GM18508 (cell line): ENCODE measurements at regions not wholly inside any gene's neighbourhood (a gene's known extent, or its start where the extent isn't known, plus 50 kb on each side); places are given as distances from the start of the nearest gene placed in this dataset.
"Not testable (repeated sequence)": the region's sequence is repeated elsewhere in the genome, so short reads cannot be mapped to it uniquely, and the experiment has no call there.

ENCODE experiments used
- ATAC-seq: cut with Tn5 transposase; IDR thresholded peaks from one replicate; pipeline ENCODE4 v1.9.1; 2021; ENCODE audit warnings: moderate number of reproducible peaks; ENCODE audit not compliant: insufficient read depth, unreplicated experiment

DNA sequence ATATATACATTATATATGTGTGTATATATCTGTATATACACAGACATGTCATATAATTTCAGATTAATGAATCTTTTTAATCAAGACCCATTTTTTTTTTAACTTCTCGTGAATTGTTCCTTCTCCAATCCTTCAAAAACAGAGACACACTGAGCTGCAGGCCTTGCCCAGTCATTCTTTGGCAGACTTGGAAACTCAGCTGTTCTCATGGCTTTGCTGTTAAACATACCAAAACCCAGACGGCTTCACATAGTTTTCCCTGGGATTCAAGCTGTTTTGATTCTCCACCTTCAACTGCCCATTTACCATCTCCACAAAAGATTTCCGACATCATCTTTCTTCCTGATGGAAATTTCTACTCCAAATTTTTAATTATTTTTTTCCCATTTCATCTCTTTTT, 148.7 kb downstream of the KCNJ2 start:
- ATAC-seq: no peak

DNA sequence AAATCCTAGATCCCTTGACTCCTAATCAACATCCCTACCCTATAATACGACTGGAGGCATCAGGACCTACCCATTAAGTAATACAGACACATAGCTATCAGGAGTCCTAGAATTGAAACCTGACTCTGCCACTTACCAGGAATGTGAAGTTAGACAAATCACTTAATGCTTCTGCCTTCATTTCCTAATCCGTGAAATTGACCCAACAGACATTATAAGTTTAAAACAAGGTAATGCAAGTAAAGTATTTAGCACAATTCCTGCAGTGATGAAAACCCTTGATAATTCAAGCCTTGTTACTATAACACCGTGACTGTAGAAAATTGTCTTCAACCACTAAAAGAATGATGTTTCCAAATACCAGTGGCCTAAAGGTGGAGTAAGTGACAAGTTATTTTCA, 150.2 kb downstream of the KCNJ2 start:
- ATAC-seq: no peak

DNA sequence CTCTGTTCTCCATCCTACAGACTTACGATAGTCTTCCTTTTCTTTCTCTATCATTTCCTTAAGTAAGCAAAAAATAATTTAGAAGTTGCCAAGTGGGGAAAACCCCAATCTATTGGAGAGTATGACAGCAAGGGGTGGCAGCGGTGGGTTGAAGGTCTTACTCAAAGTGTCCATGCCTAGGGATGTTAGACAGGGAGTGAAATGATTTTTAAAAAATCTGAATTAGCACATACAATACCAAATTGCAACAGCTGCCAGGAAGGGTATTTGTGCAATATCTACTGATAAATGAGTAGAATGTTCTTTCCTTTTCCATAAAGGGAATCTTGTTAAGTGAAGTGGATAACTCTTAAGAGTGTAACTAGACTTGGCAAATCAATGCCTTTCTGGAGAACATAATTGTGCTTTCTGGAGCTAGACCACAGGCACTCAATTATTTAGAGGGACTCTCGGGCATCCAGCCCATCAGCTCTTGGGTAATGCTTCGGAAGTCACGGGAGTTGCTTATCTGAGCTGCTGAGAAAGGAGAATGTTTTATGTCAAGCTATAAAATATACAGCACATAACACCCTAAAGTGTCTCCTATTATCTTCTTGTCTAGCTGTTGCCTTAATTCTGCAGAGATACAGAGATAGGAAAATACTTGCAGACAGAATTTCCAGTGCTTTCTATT, 151.5 kb downstream of the KCNJ2 start:
- no peak for ATAC-seq

DNA sequence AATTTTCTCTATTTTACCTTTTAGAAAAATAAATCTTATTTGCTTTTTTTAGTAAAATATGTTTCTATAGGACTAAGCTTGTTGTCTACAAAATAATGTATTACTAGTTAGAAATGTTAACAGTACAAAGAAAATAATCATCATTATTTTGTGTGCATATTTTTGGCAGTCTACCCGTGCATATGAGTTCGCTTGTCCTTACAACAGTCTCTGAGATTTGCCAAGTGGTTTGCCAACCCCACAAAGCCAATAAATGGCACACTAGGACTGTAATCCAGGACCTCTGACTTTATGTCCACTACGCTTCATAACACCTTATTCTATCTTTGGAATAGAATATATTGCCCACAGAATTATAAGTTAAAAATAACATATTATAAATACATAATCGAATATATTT, 152.0 kb downstream of the KCNJ2 start:
- no peak for ATAC-seq

DNA sequence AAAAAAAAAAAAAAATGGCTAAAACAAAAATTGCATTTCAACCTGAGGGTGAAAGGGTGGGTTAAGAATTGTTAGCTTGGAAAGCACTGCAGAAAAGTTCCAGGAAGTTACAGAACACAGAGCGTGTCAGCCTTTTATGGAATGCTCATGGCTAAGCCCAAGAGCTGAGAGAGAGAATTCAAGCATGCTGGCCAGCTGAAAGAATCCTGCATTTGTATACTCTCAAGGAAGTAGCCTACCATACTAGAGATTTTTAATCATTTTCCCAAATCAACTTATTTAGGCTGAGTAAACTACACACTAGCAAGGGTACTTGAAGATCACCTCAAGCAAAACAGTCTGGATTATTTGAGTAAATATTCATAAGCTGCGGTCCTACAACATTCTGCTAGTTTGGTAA, 153.9 kb downstream of the KCNJ2 start:
- no peak for ATAC-seq

DNA sequence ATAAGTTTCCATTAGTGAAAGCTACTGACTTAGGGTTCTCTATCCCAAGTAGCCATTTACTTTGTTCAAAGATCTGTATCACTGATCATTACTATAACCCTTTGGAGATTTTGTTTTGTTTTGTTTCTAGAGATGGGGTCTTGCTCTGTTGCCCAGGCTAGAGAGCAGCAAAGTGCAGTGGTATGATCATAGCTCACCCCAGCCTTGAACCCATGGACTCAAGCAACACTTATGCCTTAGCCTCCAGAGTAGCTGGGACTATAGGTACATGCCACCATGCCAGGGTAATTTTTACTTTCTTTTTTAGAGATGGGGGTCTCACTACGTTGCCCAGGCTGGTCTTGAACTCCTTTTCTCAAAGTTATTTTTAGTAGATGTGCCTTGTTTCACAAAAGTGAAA, 154.7 kb downstream of the KCNJ2 start:
- ATAC-seq: no peak

DNA sequence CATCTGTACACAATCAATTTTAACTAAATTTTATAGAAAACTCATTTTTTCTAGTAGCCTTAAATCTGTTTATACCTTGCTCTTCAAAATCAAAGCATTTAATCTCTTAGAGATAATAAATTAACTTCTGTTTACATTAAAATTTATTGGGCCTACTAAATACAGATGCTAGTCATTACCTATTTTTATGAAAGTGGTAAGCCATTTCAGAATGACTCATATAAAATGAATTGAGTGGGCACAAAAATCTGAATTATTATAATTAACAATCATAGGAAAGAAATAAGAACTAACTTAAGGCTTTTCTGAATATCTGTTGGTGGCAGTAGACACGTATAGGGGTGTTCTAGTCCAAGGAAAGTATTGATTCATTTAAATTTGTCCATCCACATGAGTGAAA, 157.9 kb downstream of the KCNJ2 start:
- no peak for ATAC-seq

DNA sequence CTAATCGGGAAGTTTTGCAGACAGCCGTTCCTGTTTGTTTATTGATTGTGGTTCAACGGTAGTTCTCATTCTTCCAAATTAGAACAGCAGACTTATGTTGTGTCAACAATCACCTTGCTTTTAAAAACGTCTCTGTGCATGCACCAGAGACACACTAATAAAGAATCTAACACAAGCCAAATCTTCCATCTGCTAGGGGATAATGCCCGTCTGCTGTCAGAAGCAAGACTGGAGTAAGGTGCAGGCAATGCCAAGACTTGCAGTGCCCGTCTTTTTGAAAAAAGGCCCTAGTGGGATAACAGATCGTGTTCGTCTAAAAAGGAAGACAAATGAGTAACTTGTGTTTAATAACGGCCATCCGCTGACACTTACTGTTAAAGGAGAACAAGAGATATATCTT, 158.4 kb downstream of the KCNJ2 start:
- no peak for ATAC-seq

DNA sequence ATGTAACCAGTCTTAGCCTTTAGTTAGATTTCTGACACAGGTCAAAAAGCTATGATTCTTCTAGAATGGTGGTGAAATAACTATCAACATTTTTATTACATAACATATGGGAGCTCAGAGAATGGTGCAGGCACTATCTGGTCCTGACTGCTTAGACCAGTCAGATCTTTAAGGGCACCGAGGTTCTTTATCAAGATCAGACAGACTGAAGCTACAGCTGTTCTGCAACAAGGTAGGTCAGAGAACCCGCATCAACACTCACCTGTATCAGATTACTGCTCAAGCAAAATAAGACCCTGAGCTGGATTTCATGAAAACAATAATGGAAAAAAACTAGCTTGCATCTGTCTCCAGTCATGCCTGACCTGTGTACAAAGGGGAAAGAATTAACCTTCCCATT, 160.4 kb downstream of the KCNJ2 start:
- no peak for ATAC-seq

DNA sequence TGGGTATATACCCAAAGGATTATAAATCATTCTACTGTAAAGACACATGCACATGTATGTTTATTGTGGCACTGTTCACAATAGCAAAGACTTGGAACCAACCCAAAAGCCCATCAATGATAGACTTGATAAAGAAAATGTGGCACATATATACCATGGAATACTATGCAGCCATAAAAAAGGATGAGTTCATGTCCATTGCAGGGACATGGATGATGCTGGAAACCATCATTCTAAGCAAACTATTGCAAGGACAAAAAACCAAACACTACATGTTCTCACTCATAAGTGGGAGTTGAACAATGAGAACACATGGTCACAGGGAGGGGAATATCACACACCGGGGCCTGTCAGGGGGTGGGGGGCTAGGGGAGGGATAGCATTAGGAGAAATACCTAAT, 161.7 kb downstream of the KCNJ2 start:
- not testable (repeated sequence) for ATAC-seq

DNA sequence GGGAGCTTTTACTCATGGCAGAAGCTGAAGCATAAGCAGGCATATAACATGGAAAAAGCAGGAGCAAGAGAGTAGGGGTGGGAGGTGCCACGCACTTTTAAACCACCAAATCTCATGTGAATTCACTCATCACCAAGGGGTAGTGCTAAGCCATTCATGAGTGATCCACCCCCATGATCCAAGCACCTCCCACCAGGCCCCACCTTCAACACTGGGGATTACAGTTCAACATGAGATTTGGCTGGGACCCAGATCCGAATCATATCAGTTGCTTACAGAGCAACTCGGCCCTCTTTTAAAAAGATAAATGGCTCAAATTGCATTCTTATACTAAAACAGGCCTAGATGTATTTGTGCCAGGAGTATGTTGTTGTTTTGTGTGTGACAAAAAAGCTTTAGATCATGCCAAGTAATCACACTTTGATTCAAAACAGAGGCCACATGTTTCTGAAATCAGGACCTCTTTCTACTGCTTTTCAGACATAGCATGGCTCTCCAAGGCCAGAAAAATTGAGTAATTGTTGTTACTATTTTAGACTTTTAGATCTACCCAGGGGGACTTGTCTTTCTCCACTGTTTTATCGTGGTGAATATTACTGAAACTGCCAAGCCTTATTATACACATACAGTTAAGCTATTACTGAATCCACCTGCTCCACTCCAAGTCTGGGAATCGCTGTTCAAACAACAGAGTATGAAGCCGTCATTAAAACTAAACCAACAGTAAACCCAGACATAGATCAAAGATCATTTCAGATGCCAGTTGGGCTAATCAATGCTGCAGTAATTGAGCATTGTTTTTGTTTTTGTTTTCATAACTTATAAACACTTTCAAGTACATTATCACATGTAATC, 163.3 kb downstream of the KCNJ2 start:
- no peak for ATAC-seq

DNA sequence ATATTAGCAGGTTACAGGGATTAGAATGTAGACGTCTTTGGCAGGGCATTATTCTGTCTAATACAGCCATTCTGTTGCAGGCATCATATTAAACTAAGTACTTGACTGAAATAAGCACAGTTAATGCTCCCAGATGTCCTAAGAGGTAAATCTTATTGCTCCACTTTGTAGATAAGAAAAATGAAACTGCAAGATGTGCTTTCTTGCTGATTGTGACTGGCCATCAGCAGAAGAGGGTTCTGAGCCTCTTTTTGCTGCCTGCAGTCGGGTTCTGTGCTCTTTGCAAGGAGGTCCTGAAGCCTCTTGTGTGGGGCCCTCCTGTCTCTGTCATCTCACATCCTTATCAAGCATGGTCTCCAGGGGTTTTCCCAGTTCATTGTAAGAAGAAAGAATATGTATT, 167.1 kb downstream of the KCNJ2 start:
- no peak for ATAC-seq

DNA sequence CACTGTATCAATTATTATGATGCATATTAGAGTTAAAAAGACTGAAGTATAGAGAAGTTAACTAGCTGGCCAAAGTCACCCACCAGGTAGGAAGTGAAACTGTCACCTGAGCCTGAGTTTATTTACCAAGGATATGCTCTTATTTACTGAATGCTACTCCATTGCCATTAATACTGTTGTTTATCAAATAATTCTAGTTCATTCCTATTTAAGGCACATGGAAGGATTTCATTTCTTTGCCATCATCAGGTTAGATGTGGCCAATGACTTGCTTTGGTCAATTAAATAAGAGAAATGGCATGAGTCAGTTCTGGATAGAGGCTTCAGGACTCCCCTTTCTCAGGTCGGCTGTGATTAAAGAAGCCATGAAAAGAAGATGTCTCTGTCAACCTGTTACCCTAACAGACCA, 169.6 kb downstream of the KCNJ2 start:
- ATAC-seq: no peak

DNA sequence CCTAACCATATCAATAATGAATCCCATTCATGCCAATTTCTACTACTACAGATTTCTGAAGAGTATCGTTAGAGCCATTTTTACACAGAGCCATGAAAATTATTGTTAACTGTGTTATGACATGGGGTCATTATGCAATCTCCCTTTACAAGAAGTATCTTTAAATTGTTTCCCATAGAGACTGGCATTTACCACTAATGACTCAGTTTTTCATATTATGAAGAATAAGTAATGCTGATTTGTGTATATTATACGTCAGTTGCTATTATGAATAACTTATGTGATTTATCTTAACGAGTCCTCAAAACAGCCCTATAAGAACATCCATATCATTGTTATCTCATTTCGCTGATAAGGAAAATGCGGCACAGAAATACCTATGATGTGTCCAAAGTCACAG, 173.8 kb downstream of the KCNJ2 start:
- no peak for ATAC-seq

DNA sequence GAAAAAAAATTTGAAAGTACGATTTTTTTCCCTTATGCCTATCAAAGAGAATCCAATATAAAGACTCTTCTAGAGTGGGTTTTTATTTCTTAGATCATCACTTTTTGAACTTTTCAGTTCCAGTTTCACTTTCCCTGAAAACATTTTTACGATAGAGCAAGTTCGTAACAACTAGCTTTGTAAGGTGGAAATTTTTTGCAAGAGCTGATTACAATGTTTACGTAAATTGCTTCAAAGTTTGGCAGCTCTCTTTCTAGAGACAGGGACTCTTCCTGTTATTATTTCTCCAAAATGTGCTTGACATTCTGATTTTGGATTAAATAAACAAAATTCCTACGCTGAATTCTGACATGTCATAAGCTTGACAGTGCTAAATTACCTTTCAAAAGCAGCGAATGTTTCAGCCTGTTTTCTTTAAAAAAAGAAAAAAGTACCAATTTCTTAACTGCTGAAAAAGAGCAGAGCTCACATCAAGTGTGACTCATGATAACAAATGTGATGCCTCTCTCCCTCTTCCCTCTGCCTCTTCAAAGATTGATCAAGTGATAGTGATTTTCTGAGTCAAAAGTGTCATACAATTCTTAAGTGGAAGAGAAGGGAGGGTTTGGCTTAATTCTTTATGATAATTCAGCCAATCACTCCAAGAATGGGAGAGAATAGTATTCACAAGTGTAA, 175.2 kb downstream of the KCNJ2 start:
- ATAC-seq: no peak

DNA sequence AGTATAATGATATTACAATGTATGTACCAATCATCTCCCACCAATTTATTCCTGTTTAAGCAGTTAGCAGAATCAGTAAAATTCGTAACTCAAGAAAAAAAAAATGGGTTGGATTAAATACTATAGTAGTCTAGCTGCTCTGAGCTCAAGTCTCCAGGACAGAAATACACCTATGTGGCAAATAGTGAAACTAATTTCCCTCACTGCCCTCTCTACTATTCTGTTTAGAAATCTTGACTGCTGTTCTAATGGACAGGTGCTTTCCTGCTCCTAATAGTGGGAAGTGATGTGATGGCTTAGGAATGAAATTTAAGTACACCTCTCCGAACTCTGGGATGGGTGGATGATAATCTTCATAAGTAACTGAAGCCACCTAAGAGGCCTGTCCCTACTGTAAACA, 175.7 kb downstream of the KCNJ2 start:
- ATAC-seq: no peak

DNA sequence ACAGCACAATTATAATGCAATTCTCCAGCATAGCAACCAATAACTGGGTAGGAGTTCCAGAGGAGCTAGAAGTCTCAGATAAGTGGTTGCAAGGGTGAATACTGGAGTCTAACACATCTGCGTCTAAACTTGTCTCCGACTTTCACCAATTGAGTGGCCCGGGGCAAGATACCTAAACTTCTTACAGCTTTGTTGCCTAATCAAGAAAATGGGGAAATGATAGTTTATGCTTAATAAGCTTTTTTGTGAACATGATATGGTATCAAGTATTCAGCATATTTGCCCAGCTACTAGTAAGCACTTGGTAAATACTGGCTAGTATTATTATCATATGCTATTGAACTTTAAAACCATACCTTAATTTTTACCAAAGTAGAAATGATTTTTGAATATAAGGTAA, 183.5 kb downstream of the KCNJ2 start:
- no peak for ATAC-seq

DNA sequence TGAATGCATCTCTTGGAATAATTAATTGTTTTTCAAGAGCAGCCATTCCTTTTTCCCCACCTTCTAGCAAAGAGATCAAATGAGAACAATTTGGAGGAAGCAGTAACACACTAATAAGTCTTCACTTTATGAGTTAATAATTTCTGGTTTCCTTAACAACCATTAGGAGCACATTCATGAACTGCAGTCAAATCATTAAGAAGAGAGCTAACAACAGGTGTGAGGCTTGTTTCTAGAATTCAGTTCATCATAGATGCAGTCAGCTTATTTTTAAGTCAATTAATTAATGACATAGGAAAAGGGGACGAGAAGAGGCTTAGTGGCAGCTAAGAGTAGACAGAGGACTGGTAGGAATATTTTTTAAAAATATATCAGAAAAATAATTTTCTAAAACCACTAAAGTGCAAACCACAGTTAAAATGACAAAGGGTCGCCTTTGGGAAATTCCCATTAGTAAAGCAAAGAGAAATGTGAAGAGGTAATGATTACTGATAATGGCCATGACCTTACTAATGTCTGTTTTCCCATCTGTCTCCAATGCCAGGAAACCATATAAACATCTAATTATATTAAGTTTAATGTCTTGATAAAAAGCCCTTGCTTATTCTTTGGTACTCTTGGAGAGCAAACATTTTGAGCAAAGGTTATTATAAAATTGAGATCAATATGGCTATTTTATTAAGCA, 184.2 kb downstream of the KCNJ2 start:
- ATAC-seq: peak; percentile 75

DNA sequence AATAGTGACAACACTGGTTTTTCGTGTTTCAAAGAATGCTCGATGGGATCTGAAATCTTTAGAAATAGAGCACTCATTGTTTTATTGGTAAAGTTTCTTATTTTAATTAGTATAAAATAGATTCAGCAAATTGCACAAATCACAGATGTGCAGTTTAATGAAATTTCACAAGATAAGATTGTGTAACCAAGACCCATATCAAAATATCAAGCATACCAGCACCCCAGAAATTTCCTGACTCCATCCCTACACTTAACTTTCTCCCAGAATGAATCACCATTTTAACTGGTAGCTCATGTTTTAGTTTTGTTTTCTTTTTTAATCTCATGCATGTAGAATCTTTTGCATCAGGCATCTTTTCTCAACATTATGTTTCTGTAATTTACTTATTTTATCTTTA, 185.9 kb downstream of the KCNJ2 start:
- ATAC-seq: no peak

DNA sequence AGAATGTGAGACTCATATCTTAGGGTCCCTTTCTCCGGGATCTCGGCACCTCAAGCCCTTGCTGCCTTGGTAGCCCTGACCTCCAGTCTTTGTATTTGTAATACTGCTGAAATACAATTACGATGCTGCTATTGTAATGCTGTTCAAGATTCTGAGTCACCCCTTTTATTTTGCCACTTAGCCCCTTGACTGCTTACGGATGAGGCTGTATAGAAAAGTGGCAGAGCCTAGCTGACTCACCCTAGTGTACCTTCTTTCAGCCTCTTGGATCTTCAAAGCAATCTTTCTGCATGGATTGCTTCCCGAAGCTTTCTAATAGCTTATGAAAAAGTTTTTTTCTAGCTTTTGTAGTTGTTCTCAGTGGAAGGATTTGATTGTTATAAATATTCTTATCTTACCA, 187.9 kb downstream of the KCNJ2 start:
- no peak for ATAC-seq

DNA sequence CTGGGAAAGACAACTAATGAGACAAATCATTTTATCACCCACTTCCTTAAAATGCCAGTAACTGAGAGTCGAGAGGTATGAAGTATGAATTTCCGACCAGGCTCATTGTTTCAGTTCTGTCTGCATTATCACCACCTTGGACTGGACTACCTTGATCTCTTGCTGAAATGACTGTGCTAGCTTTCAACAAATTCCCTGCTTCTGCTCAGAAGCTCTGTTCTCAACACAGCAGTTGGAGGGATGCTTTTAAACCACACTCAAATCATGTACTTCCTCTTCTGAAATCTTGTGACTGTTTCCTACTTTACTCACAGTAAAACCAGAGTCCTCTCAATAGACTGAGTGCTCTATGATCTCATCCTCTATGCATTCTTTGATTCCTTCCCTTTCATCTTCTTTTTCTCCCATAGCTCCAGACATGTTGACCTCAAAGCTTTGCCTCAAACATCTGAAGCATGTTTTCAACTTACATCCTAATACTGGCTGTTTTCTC, 195.8 kb downstream of the KCNJ2 start:
- ATAC-seq: peak; percentile 98
